ENCODE measurements at regions not wholly inside any gene's neighbourhood (a gene's known extent, or its start where the extent isn't known, plus 50 kb on each side); places are given as distances from the start of the nearest gene placed in this dataset.
"Not testable (repeated sequence)": the region's sequence is repeated elsewhere in the genome, so short reads cannot be mapped to it uniquely, and the experiment has no call there.

DNA sequence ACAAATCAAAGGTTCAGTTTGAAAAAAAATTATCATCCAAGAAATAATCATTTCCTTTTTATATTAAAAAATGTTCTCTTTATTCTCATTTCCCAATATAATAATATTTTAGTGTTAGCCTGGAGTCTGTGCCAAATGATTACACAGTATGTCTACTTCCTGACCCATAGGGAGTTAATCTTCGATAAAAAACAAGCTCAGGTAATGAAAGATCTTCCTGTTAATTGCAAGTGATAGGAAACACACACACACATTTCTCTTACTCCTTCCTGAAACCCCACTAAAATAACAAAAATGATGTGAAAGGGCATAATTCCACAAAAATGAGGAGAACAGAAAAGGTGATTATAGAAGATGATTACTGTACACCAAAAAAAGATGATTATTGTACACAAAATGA is 123.5 kb upstream of the CXADR start:
- TF ChIP-seq, protein P1, sequence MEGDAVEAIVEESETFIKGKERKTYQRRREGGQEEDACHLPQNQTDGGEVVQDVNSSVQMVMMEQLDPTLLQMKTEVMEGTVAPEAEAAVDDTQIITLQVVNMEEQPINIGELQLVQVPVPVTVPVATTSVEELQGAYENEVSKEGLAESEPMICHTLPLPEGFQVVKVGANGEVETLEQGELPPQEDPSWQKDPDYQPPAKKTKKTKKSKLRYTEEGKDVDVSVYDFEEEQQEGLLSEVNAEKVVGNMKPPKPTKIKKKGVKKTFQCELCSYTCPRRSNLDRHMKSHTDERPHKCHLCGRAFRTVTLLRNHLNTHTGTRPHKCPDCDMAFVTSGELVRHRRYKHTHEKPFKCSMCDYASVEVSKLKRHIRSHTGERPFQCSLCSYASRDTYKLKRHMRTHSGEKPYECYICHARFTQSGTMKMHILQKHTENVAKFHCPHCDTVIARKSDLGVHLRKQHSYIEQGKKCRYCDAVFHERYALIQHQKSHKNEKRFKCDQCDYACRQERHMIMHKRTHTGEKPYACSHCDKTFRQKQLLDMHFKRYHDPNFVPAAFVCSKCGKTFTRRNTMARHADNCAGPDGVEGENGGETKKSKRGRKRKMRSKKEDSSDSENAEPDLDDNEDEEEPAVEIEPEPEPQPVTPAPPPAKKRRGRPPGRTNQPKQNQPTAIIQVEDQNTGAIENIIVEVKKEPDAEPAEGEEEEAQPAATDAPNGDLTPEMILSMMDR (IDR thresholded peaks at IDR 0.05; ENCODE audit: low read depth, low read length): no peak
- no peaks in the 10 kb centered on the region for H3K27me3 ChIP-seq

DNA sequence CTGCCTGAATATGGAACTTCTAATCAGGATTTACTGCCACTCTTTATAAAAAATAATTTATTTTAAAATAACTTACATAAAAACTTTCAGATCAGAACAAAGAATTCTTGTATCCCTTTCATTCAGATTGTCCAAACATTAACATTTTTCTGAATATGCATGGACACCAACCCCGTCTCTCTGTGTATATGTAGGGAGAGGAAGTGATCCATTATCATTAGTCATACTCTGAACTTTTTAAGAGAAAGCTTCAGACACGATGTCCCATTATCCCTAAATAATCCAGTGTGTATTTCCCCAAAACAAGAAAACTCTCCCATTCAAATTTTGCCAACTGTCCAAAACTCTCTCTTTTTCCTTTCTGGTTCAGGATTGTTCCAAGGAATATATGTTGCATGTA is 122.3 kb upstream of the CXADR start:
- Histone ChIP-seq H3K36me3 (no peaks in the 10 kb centered on the region), H3K4me3 (no peak overlapping the region), H3K4me1 (ENCODE audit: low read depth) (no peaks in the 10 kb centered on the region), H3K9me3 (ENCODE audit: low read depth) (no peaks in the 10 kb centered on the region), H3K27ac (no peak overlapping the region), H3K27me3 (no peaks in the 10 kb centered on the region)
- no peak for DNase-seq (ENCODE audit: low read depth in 1 of 2, low spot score in 1 of 2)
- TF ChIP-seq, protein P1 (IDR thresholded peaks at IDR 0.05; ENCODE audit: low read depth, low read length): no peak

More for the DNA sequence above, 123.5 kb upstream of the CXADR start:
- Histone ChIP-seq H3K36me3 (no peaks in the 10 kb centered on the region), H3K9me3 (ENCODE audit: low read depth) (no peaks in the 10 kb centered on the region), H3K27ac (no peak overlapping the region), H3K4me3 (no peak overlapping the region), H3K4me1 (ENCODE audit: low read depth) (no peaks in the 10 kb centered on the region)
- no peak for DNase-seq (ENCODE audit: low read depth in 1 of 2, low spot score in 1 of 2)

GRCh38 chr21:17391811-17392340 is 121.0 kb upstream of the CXADR start:
- DNase-seq (ENCODE audit: low read depth in 1 of 2, low spot score in 1 of 2): no peak
- TF ChIP-seq, protein P1 (IDR thresholded peaks at IDR 0.05; ENCODE audit: low read depth, low read length): no peak
- Histone ChIP-seq H3K36me3 (no peaks in the 10 kb centered on the region), H3K9me3 (ENCODE audit: low read depth) (no peaks in the 10 kb centered on the region), H3K27me3 (no peaks in the 10 kb centered on the region), H3K27ac (no peak overlapping the region), H3K4me3 (no peak overlapping the region), H3K4me1 (ENCODE audit: low read depth) (no peaks in the 10 kb centered on the region)

DNA sequence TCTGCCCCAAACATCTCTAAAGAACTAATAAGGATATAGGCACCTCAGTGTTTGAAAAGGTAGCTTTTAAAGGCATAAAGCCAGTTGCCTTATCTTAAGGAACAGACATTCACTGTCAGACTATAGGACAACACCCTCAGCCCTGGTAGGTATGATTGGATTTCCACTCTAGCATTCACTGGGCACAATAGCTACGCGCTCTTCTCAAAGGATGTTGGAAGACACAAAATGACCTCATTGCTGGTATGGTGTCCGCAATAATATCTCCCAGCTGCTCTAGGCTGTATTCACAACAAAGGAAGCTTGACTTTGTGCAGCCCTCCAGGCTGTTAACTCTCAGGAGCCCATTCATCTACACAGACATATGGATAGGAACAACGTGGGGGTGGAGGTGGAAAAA is 119.4 kb upstream of the CXADR start:
- TF ChIP-seq, protein P1 (IDR thresholded peaks at IDR 0.05; ENCODE audit: low read depth, low read length): no peak
- H3K4me3 ChIP-seq: no peak overlapping the region
- no peak for DNase-seq (ENCODE audit: low read depth in 1 of 2, low spot score in 1 of 2)
- H3K36me3 ChIP-seq: no peaks in the 10 kb centered on the region
- no peak overlapping the region for H3K27ac ChIP-seq
- no peaks in the 10 kb centered on the region for H3K9me3 ChIP-seq (ENCODE audit: low read depth)
- no peaks in the 10 kb centered on the region for H3K4me1 ChIP-seq (ENCODE audit: low read depth)
- H3K27me3 ChIP-seq: no peaks in the 10 kb centered on the region

DNA sequence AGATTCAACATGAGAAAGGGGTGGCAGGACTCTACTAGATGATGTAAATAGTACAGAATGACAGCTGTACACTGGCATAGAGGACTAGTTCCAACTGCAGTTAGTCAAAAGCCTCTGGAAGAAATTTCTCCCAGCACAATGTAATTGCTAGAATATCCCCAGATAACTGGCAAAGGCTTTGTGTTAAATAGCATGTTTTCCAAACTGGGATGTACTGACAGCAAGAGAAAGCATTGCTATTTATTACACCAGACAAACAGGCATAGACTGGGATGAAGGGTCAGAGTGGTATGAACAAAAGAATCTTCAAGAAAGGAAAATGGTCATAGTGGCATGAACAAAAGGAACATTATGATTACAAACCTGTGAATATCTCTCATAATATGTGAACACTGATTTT is 115.9 kb upstream of the CXADR start:
- H3K4me1 ChIP-seq (ENCODE audit: low read depth): no peaks in the 10 kb centered on the region
- no peaks in the 10 kb centered on the region for H3K9me3 ChIP-seq (ENCODE audit: low read depth)
- no peak overlapping the region for H3K27ac ChIP-seq
- no peak for DNase-seq (ENCODE audit: low read depth in 1 of 2, low spot score in 1 of 2)
- TF ChIP-seq, protein P1 (IDR thresholded peaks at IDR 0.05; ENCODE audit: low read depth, low read length): no peak
- H3K27me3 ChIP-seq: no peaks in the 10 kb centered on the region
- no peak overlapping the region for H3K4me3 ChIP-seq
- no peaks in the 10 kb centered on the region for H3K36me3 ChIP-seq

DNA sequence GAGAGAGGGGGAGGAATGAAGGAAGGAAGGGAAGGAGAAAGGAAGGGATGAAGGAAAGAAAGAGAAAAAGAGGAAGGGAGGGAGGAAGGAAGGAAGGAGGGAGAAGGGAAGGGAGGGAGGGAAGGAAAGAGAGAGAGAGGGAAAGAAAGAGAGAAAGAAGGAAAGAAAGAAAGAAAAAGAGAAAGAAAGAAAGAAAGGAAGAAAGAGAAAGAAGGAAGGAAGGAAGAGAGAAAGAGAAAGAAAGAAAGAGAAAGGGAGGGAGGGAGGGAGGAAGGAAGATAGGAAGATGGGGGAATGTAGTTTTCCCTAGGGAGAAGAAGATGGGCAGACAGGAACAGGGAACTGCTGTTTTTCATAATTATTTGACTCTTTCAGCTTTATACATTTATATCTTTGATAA is 115.1 kb upstream of the CXADR start:
- Histone ChIP-seq H3K9me3 (ENCODE audit: low read depth) (no peaks in the 10 kb centered on the region), H3K27me3 (no peaks in the 10 kb centered on the region), H3K4me3 (no peak overlapping the region), H3K27ac (no peak overlapping the region), H3K36me3 (no peaks in the 10 kb centered on the region), H3K4me1 (ENCODE audit: low read depth) (peaks cover 6% of the 10 kb centered on the region)
- DNase-seq (ENCODE audit: low read depth in 1 of 2, low spot score in 1 of 2): no peak
- TF ChIP-seq, protein P1 (IDR thresholded peaks at IDR 0.05; ENCODE audit: low read depth, low read length): no peak

- H3K4me3 ChIP-seq; H3K27me3 ChIP-seq; H3K36me3 ChIP-seq; H3K4me1 ChIP-seq (ENCODE audit: low read depth); DNase-seq (ENCODE audit: low read depth in 1 of 2, low spot score in 1 of 2); H3K27ac ChIP-seq; H3K9me3 ChIP-seq (ENCODE audit: low read depth): not testable (repeated sequence)
Measured at GRCh38 chr21:17398954-17399353, 113.9 kb upstream of the CXADR start.
